Kidney epithelial cell (primary cell): ENCODE measurements at regions not wholly inside any gene's neighbourhood (a gene's known extent, or its start where the extent isn't known, plus 50 kb on each side); places are given as distances from the start of the nearest gene placed in this dataset.

ENCODE experiments used
- DNase-seq: peaks from one replicate; pipeline ENCODE4 v3.0.0-alpha.2; 2010; ENCODE audit warnings: low read depth
- H3K27me3 ChIP-seq: 2 replicates; pipeline ENCODE4 v1.6.0; 2011; ENCODE audit warnings: low read length; ENCODE audit not compliant: control insufficient read depth, insufficient read depth
- H3K36me3 ChIP-seq: 2 replicates; pipeline ENCODE4 v1.5.1; 2011; ENCODE audit warnings: low read length; ENCODE audit not compliant: control insufficient read depth, insufficient read depth
- H3K4me3 ChIP-seq: 2 replicates; pipeline ENCODE4 v1.5.1; 2011; ENCODE audit warnings: low read depth, mild to moderate bottlenecking, control low read depth, low read length
- TF ChIP-seq, protein P1 (sequence below): IDR thresholded peaks from 2 replicates; pipeline ENCODE4 v1.5.1; 2011; ENCODE audit warnings: mild to moderate bottlenecking, moderate library complexity, low read length, control low read depth, inconsistent platforms; ENCODE audit not compliant: insufficient read depth, poor library complexity, severe bottlenecking

DNA sequence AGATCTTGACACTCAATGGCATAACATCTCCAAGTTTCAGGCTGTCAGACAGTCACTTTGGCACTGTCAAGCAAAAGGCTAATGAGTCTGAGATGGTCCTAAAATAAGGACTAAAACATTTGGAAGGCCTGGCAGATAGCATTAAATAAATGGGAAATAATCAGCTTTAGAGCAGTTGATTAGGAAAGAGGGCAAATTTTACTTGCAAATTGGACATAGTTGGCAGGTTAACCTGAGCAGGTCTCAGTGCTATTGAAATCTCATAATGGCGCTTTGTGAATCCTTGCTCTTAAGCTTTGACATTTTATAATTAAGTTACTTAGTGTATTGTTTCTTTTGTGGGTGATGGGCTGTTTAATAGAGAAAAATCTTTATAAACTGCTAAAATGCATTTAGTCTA, 1003.1 kb upstream of the GBE1 start:
- Histone ChIP-seq H3K27me3 (no peaks in the 10 kb centered on the region), H3K36me3 (no peaks in the 10 kb centered on the region), H3K4me3 (no peak overlapping the region)
- DNase-seq = no peak
- TF ChIP-seq, protein P1, sequence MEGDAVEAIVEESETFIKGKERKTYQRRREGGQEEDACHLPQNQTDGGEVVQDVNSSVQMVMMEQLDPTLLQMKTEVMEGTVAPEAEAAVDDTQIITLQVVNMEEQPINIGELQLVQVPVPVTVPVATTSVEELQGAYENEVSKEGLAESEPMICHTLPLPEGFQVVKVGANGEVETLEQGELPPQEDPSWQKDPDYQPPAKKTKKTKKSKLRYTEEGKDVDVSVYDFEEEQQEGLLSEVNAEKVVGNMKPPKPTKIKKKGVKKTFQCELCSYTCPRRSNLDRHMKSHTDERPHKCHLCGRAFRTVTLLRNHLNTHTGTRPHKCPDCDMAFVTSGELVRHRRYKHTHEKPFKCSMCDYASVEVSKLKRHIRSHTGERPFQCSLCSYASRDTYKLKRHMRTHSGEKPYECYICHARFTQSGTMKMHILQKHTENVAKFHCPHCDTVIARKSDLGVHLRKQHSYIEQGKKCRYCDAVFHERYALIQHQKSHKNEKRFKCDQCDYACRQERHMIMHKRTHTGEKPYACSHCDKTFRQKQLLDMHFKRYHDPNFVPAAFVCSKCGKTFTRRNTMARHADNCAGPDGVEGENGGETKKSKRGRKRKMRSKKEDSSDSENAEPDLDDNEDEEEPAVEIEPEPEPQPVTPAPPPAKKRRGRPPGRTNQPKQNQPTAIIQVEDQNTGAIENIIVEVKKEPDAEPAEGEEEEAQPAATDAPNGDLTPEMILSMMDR = no peak

DNA sequence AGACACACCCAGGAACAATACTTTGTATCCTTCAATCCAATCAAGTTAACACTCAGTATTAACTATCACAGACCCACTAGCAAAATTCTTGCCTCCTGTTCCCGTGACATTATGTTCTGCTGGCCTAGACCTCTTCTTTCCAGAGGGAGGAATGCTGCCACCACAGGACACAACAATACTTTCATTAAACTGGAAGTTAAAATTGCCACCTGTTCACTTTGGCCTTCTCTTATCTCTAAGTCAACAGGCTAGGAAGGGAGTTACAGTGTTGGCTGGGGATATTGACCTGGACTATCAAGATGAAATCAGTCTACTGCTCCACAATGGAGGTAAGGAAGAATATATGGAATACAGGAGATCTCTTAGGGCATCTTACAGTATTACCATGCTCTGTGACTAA, 1000.4 kb upstream of the GBE1 start:
- Histone ChIP-seq H3K27me3 (no peaks in the 10 kb centered on the region), H3K4me3 (no peak overlapping the region), H3K36me3 (no peaks in the 10 kb centered on the region)
- TF ChIP-seq, protein P1 = no peak
- DNase-seq = no peak

DNA sequence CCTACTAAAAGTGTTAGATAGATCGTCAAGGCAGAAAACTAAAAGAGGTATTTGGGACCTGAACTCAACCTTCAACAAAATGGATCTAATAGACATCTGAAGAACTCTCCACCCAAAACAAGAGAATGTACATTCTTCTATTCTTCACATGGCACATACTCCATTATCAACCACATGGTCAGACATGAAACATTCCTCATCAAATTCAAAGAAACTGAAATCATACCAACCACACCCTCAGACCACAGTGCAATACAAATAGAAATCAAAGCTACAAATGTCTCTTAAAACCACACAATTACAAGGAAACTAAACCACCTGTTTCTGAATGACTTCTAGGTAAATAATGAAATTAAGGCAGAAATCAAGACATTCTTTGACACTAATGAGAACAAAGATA, 984.1 kb upstream of the GBE1 start:
- Histone ChIP-seq H3K36me3 (no peaks in the 10 kb centered on the region), H3K4me3 (no peak overlapping the region), H3K27me3 (no peaks in the 10 kb centered on the region)
- TF ChIP-seq, protein P1 = no peak
- no peak for DNase-seq

DNA sequence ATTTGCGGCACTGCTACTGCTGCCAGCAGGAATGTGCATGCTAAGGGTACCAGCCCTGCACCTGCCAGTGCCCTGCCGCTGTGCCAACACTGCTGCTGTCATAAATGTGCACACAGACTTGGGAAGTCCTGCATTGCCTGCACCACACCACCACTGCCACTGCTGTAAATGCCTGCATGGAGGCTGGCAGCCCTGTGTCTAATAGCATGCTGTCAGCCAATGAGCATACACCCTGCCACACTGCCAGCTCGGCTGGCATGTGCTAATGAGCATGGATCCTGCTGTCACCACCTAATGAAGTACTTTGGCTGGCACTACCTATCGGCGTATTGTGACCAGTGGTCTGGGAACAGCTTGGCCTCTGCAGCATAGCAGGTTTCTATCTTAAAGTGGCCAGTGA, 981.8 kb upstream of the GBE1 start:
- Histone ChIP-seq H3K36me3 (no peaks in the 10 kb centered on the region), H3K27me3 (no peaks in the 10 kb centered on the region), H3K4me3 (no peak overlapping the region)
- no peak for DNase-seq
- TF ChIP-seq, protein P1 = no peak

DNA sequence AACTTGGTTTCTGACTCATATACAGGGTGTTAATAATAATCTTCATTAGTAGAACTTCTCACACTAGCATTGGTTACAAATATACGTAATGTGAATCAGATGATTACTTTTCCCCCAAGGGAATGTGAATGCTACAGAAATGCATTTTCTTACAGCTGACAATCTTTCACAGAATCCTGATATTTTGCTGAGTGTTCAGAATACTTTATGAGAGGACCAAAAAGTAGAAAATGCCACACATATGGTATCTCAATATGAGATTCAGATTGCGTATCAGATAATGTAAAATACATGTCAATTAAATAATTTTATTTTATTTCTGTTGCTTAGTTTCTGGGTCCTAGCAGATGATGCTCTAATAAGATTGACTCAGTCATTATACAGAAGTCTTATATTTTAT, 979.9 kb upstream of the GBE1 start:
- no peaks in the 10 kb centered on the region for H3K36me3 ChIP-seq
- no peak for DNase-seq
- no peak overlapping the region for H3K4me3 ChIP-seq
- TF ChIP-seq, protein P1 = no peak
- H3K27me3 ChIP-seq = no peaks in the 10 kb centered on the region

DNA sequence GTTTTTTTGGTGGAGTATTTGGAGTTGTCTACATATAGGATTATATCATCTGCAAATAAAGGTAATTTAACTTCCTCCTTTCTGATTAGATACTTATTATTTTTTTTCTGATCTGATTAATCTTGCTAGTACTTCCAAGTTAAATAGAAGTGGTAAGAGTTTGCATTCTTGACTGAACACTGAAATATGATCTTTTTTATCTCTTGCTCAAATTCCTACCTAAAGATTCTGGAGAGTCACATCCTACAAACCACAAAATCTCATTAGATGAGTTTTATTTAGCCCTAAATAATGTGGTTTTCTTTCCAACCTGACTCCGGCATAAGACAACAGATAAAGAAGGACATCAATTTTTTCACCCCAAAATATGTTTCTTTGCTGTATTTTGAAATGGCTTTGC, 977.9 kb upstream of the GBE1 start:
- Histone ChIP-seq H3K4me3 (no peak overlapping the region), H3K36me3 (no peaks in the 10 kb centered on the region), H3K27me3 (no peaks in the 10 kb centered on the region)
- no peak for DNase-seq
- TF ChIP-seq, protein P1 = no peak
